ENCODE measurements at regions not wholly inside any gene's neighbourhood (a gene's known extent, or its start where the extent isn't known, plus 50 kb on each side); places are given as distances from the start of the nearest gene placed in this dataset.

DNA sequence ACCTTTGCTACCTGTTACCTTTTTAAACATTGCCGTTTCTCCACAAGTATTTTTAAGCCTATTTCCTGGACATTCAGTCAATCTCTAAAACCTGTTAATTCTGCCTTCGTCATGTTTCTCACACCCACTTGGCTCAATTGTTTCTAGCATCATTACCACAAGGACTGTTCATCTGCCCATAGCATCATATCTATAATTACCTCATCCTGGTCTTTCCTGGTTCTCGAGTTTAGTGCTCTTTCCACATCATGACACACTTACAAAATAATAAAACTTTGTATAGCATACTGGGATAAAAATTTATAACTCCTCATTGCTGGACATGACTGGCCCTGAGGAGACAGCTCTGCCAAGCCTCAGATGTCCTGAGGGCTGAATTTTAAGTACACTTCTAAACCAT, 104.8 kb downstream of the CYB561 start (continued):
- TF ChIP-seq, protein P1, sequence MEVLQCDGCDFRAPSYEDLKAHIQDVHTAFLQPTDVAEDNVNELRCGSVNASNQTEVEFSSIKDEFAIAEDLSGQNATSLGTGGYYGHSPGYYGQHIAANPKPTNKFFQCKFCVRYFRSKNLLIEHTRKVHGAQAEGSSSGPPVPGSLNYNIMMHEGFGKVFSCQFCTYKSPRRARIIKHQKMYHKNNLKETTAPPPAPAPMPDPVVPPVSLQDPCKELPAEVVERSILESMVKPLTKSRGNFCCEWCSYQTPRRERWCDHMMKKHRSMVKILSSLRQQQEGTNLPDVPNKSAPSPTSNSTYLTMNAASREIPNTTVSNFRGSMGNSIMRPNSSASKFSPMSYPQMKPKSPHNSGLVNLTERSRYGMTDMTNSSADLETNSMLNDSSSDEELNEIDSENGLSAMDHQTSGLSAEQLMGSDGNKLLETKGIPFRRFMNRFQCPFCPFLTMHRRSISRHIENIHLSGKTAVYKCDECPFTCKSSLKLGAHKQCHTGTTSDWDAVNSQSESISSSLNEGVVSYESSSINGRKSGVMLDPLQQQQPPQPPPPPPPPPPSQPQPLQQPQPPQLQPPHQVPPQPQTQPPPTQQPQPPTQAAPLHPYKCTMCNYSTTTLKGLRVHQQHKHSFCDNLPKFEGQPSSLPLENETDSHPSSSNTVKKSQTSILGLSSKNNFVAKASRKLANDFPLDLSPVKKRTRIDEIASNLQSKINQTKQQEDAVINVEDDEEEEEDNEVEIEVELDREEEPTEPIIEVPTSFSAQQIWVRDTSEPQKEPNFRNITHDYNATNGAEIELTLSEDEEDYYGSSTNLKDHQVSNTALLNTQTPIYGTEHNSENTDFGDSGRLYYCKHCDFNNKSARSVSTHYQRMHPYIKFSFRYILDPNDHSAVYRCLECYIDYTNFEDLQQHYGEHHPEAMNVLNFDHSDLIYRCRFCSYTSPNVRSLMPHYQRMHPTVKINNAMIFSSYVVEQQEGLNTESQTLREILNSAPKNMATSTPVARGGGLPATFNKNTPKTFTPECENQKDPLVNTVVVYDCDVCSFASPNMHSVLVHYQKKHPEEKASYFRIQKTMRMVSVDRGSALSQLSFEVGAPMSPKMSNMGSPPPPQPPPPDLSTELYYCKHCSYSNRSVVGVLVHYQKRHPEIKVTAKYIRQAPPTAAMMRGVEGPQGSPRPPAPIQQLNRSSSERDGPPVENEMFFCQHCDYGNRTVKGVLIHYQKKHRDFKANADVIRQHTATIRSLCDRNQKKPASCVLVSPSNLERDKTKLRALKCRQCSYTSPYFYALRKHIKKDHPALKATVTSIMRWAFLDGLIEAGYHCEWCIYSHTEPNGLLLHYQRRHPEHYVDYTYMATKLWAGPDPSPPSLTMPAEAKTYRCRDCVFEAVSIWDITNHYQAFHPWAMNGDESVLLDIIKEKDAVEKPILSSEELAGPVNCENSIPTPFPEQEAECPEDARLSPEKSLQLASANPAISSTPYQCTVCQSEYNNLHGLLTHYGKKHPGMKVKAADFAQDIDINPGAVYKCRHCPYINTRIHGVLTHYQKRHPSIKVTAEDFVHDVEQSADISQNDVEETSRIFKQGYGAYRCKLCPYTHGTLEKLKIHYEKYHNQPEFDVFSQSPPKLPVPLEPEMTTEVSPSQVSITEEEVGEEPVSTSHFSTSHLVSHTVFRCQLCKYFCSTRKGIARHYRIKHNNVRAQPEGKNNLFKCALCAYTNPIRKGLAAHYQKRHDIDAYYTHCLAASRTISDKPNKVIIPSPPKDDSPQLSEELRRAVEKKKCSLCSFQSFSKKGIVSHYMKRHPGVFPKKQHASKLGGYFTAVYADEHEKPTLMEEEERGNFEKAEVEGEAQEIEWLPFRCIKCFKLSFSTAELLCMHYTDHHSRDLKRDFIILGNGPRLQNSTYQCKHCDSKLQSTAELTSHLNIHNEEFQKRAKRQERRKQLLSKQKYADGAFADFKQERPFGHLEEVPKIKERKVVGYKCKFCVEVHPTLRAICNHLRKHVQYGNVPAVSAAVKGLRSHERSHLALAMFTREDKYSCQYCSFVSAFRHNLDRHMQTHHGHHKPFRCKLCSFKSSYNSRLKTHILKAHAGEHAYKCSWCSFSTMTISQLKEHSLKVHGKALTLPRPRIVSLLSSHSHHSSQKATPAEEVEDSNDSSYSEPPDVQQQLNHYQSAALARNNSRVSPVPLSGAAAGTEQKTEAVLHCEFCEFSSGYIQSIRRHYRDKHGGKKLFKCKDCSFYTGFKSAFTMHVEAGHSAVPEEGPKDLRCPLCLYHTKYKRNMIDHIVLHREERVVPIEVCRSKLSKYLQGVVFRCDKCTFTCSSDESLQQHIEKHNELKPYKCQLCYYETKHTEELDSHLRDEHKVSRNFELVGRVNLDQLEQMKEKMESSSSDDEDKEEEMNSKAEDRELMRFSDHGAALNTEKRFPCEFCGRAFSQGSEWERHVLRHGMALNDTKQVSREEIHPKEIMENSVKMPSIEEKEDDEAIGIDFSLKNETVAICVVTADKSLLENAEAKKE (CRISPR knock-in tag; IDR thresholded peaks at IDR 0.05), result no peak
- TF ChIP-seq, protein P2, sequence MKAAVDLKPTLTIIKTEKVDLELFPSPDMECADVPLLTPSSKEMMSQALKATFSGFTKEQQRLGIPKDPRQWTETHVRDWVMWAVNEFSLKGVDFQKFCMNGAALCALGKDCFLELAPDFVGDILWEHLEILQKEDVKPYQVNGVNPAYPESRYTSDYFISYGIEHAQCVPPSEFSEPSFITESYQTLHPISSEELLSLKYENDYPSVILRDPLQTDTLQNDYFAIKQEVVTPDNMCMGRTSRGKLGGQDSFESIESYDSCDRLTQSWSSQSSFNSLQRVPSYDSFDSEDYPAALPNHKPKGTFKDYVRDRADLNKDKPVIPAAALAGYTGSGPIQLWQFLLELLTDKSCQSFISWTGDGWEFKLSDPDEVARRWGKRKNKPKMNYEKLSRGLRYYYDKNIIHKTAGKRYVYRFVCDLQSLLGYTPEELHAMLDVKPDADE (IDR thresholded peaks at IDR 0.05), result no peak
- no peak for TF ChIP-seq ZNF114 (CRISPR knock-in tag; IDR thresholded peaks at IDR 0.05)

DNA sequence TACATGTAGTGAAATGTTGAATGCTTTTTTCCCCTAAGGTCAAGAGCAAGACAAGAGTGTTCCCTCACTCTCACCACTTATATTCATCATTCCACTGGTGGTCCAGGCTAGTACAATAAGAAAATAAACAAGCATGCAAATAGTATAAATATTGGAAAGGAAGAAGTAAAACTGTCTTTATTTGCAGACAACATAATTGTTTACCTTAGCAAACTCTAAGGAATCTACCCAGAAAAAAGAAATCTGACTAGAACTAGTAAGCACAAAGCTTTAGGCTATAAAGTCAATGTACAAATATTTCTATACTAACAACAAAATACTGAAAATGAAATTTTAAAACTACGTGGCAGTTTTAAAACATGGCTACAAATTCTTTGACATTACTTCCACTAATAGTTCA, 101.7 kb downstream of the CYB561 start:
- Histone ChIP-seq H3K9me2 (ENCODE audit: insufficient read depth) (no peaks in the 10 kb centered on the region), H3K4me3 (no peak overlapping the region), H3K4me1 (ENCODE audit: insufficient read depth) (no peaks in the 10 kb centered on the region), H2AFZ (no peak overlapping the region), H3K79me2 (replicated peaks; ENCODE audit: insufficient read depth) (no peaks in the 10 kb centered on the region), H3K4me2 (no peak overlapping the region), H3K36me3 (ENCODE audit: insufficient read depth) (no peaks in the 10 kb centered on the region), H3K27me3 (ENCODE audit: insufficient read depth) (no peaks in the 10 kb centered on the region), H3F3A (replicated peaks; ENCODE audit: low read depth) (no peaks in the 10 kb centered on the region), H3K27ac (ENCODE audit: low read depth) (no peak overlapping the region), H4K20me1 (replicated peaks; ENCODE audit: insufficient read depth) (no peaks in the 10 kb centered on the region)
- Mint-ChIP-seq H3K27me3 (ENCODE audit: insufficient read depth, low read depth, poor library complexity) (peaks cover 2% of the 10 kb centered on the region), H3K27ac (no peak overlapping the region), H3K36me3 (ENCODE audit: low read depth) (no peaks in the 10 kb centered on the region), H3K4me1 (0 out of 3 replicates have a peak, but pooled peaks cover 2% of the 10 kb centered on the region), H3K9me3 (no peaks in the 10 kb centered on the region), H3K4me3 (no peak overlapping the region)
- ATAC-seq (no peak), DNase-seq (ENCODE audit: low spot score) (no peak)
- TF ChIP-seq EZH2 (IDR thresholded peaks at IDR 0.05; ENCODE audit: low read depth, unreplicated experiment) (no peak), JUNB (IDR thresholded peaks at IDR 0.05; ENCODE audit: unreplicated experiment) (no peak), EZH2phosphoT487 (IDR thresholded peaks at IDR 0.05; ENCODE audit: unreplicated experiment) (no peak), NANOG (IDR thresholded peaks at IDR 0.05; ENCODE audit: borderline replicate concordance) (no peak), POLR2AphosphoS5 (IDR thresholded peaks at IDR 0.05; ENCODE audit: low read depth) (no peak), ZNF331 (CRISPR knock-in tag; IDR thresholded peaks at IDR 0.05; ENCODE audit: low read depth) (no peak), ZNF114 (CRISPR knock-in tag; IDR thresholded peaks at IDR 0.05) (no peak), CREB1 (CRISPR knock-in tag; IDR thresholded peaks at IDR 0.05; ENCODE audit: low read depth) (no peak)
- TF ChIP-seq, protein P3, sequence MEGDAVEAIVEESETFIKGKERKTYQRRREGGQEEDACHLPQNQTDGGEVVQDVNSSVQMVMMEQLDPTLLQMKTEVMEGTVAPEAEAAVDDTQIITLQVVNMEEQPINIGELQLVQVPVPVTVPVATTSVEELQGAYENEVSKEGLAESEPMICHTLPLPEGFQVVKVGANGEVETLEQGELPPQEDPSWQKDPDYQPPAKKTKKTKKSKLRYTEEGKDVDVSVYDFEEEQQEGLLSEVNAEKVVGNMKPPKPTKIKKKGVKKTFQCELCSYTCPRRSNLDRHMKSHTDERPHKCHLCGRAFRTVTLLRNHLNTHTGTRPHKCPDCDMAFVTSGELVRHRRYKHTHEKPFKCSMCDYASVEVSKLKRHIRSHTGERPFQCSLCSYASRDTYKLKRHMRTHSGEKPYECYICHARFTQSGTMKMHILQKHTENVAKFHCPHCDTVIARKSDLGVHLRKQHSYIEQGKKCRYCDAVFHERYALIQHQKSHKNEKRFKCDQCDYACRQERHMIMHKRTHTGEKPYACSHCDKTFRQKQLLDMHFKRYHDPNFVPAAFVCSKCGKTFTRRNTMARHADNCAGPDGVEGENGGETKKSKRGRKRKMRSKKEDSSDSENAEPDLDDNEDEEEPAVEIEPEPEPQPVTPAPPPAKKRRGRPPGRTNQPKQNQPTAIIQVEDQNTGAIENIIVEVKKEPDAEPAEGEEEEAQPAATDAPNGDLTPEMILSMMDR (conservative IDR thresholded peaks at IDR 0.05; ENCODE audit: low read depth in 2 of 2), result no peak
- TF ChIP-seq, protein P2 (IDR thresholded peaks at IDR 0.05), result no peak
- TF ChIP-seq, protein P4, sequence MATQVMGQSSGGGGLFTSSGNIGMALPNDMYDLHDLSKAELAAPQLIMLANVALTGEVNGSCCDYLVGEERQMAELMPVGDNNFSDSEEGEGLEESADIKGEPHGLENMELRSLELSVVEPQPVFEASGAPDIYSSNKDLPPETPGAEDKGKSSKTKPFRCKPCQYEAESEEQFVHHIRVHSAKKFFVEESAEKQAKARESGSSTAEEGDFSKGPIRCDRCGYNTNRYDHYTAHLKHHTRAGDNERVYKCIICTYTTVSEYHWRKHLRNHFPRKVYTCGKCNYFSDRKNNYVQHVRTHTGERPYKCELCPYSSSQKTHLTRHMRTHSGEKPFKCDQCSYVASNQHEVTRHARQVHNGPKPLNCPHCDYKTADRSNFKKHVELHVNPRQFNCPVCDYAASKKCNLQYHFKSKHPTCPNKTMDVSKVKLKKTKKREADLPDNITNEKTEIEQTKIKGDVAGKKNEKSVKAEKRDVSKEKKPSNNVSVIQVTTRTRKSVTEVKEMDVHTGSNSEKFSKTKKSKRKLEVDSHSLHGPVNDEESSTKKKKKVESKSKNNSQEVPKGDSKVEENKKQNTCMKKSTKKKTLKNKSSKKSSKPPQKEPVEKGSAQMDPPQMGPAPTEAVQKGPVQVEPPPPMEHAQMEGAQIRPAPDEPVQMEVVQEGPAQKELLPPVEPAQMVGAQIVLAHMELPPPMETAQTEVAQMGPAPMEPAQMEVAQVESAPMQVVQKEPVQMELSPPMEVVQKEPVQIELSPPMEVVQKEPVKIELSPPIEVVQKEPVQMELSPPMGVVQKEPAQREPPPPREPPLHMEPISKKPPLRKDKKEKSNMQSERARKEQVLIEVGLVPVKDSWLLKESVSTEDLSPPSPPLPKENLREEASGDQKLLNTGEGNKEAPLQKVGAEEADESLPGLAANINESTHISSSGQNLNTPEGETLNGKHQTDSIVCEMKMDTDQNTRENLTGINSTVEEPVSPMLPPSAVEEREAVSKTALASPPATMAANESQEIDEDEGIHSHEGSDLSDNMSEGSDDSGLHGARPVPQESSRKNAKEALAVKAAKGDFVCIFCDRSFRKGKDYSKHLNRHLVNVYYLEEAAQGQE (IDR thresholded peaks at IDR 0.05; ENCODE audit: unreplicated experiment), result no peak
